HepG2 (cell line): ENCODE measurements at regions not wholly inside any gene's neighbourhood (a gene's known extent, or its start where the extent isn't known, plus 50 kb on each side); places are given as distances from the start of the nearest gene placed in this dataset.
A peak's percentile ranks its signal among the peaks of the same experiment; 100 is the strongest.

ENCODE experiments used
- ATAC-seq: fragments of 200-7000 bp; cut with Tn5 transposase; 3 replicates; pipeline ENCODE4 v1.9.1; 2020; ENCODE audit warnings: mild to moderate bottlenecking, moderate library complexity
- BruUV-seq: library from RNA; stranded (reverse); fragments of 400-500 nt; replicated peaks from 2 replicates; lab custom pipeline; 2021; lab: Mats Ljungman, UMichigan
- CTCF ChIA-PET: fragments of 300-600 bp; formaldehyde crosslinking; extraction: SDS; loops from one replicate; lab custom pipeline; 2021; ENCODE audit warnings: low total read pairs, inconsistent platforms, low intra/inter-chr PET ratio; lab: Yijun Ruan, JAX
- POLR2A ChIA-PET: fragments of 350-600 bp; sonication (Branson Sonifier 250); formaldehyde crosslinking; loops from one replicate; lab custom pipeline; 2020; ENCODE audit warnings: antibody characterized with exemption, inconsistent platforms; lab: Yijun Ruan, JAX
- DNase-seq: peaks from one replicate; pipeline ENCODE4 v3.0.0-alpha.2; 2015; ENCODE audit warnings: low spot score
- FAIRE-seq: peaks from 3 replicates; lab custom pipeline; 2011; peaks lifted over from hg19 to GRCh38; lab: Jason Lieb, UNC
- H2AFZ ChIP-seq: one replicate; pipeline ENCODE4 v1.6.1; 2011; ENCODE audit warnings: low read length, inconsistent platforms
- H3K27ac ChIP-seq: fragments of 300-600 bp; 3 replicates; pipeline ENCODE4 v1.8.0; 2011; ENCODE audit warnings: mixed run types, mild to moderate bottlenecking, mixed read lengths, low read length, inconsistent platforms; ENCODE audit not compliant: insufficient read depth; ENCODE audit errors: extremely low read length
- H3K27me3 ChIP-seq, 2 experiments: fragments of 200-600 bp in 1 of 2; 2 replicates in 1 of 2; 3 replicates in 1 of 2; pipeline versions ENCODE4 v1.6.0 to v1.8.0; 2011; ENCODE audit warnings: low read length in 2 of 2, mild to moderate bottlenecking in 2 of 2, moderate library complexity in 2 of 2, inconsistent platforms in 1 of 2; ENCODE audit not compliant: insufficient read depth in 2 of 2, control insufficient read depth in 1 of 2
- H3K36me3 ChIP-seq, 2 experiments: fragments of 200-600 bp in 1 of 2; replicated peaks in 1 of 2; 2 replicates in 1 of 2; 3 replicates in 1 of 2; pipeline versions ENCODE4 v1.5.1 to v1.8.0; 2011; ENCODE audit warnings: low read length in 2 of 2, inconsistent platforms in 1 of 2; ENCODE audit not compliant: insufficient read depth in 2 of 2, control insufficient read depth in 1 of 2
- H3K4me1 ChIP-seq: 2 replicates; pipeline ENCODE4 v1.5.1; 2012; ENCODE audit warnings: low read length, inconsistent platforms; ENCODE audit not compliant: insufficient read depth
- H3K4me2 ChIP-seq: 2 replicates; pipeline ENCODE4 v1.6.0; 2011; ENCODE audit warnings: low read depth, low read length, inconsistent platforms
- H3K4me3 ChIP-seq, 3 experiments: fragments of 200-600 bp in 1 of 3; sonication (generic), shearing (Covaris generic) in 1 of 3; replicated peaks in 1 of 3; 2 replicates each; pipeline ENCODE4 v1.5.1; 2011 to 2016; ENCODE audit warnings: low read length in 3 of 3, inconsistent platforms in 2 of 3, low read depth in 2 of 3, mild to moderate bottlenecking in 2 of 3, control low read depth in 1 of 3, mixed read lengths in 1 of 3; ENCODE audit not compliant: insufficient read depth in 1 of 3
- H3K79me2 ChIP-seq: one replicate; pipeline ENCODE4 v1.6.1; 2011; ENCODE audit warnings: low read length, inconsistent platforms; ENCODE audit not compliant: insufficient read depth
- H3K9ac ChIP-seq: 2 replicates; pipeline ENCODE4 v1.6.0; 2011; ENCODE audit warnings: mild to moderate bottlenecking, low read depth, low read length, inconsistent platforms; ENCODE audit not compliant: insufficient read depth
- H3K9me3 ChIP-seq: 2 replicates; pipeline ENCODE4 v1.5.1; 2012; ENCODE audit warnings: mild to moderate bottlenecking, low read length
- H4K20me1 ChIP-seq: 2 replicates; pipeline ENCODE4 v1.6.0; 2011; ENCODE audit warnings: inconsistent platforms, mild to moderate bottlenecking, low read length, moderate library complexity; ENCODE audit not compliant: insufficient read depth
- CREB1 ChIP-seq, 2 experiments: fragments of 450-650 bp in 1 of 2; IDR thresholded peaks; 2 replicates each; pipeline ENCODE4 v1.6.1; 2016 to 2017; ENCODE audit warnings: control low read depth in 1 of 2, mild to moderate bottlenecking in 1 of 2, missing compliant biosample characterization in 1 of 2, missing genetic modification characterization in 1 of 2
- PCBP2 ChIP-seq: fragments of 200-400 bp; formaldehyde crosslinking; optimal IDR thresholded peaks from 2 replicates; pipeline ENCODE3; 2018; ENCODE audit warnings: low read length, low read depth; ENCODE audit not compliant: poor library complexity, severe bottlenecking
- SMAD1 ChIP-seq: sonication (generic); formaldehyde crosslinking; IDR thresholded peaks from 2 replicates; pipeline ENCODE4 v1.4.0; 2020; ENCODE audit warnings: missing genetic modification reagents, low read depth, mild to moderate bottlenecking, borderline replicate concordance
- ZNF572 ChIP-seq: sonication (generic); formaldehyde crosslinking; IDR thresholded peaks from 2 replicates; pipeline ENCODE4 v1.5.1; 2020; ENCODE audit warnings: mild to moderate bottlenecking, missing genetic modification reagents
- WGBS: methylation state at CpG from one replicate; pipeline ENCODE4 v1.1.6; 2017; ENCODE audit warnings: low lambda C conversion rate; 5-methylcytosine and 5-hydroxymethylcytosine counted together
- in situ Hi-C: cut with HindIII; loops from 2 replicates; pipeline ENCODE4 v1.10.0; 2017; ENCODE audit warnings: low pct_unique_long_range_greater_than_20kb; ENCODE audit not compliant: extremely low pct_ligation_motif_present
- intact Hi-C: fragments of 100-400 bp; cut with micrococcal nuclease; formaldehyde crosslinking; loops from one replicate; pipeline ENCODE4 v1.10.0; 2022; ENCODE audit not compliant: unreplicated experiment
- TF ChIP-seq, protein P1 (sequence below): sonication (generic); formaldehyde crosslinking; IDR thresholded peaks from 2 replicates; pipeline ENCODE4 v1.5.1; 2020; ENCODE audit warnings: mild to moderate bottlenecking, moderate library complexity, missing genetic modification reagents

DNA sequence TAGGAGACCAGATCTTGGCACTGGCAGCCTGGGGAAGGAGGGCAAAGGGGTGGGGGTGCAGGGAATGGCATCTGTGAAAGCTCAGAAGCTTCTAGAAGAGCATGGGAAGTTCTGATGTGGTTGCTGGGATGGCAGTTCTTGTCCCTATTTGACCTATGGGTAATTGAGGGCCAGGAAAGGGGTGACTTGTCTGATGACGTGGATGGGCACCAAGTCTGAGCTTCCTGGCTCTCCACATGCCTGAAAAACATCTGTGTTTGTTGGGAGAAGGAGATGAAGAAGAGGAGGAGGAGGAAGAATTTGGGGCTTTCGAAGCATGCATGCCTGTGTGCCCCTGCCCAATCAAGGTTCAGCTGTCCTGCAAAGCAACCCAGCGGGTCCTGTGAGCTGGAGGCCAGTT lies 158.8 kb downstream of the SMAD6 start:
- no peak for ATAC-seq
- H2AFZ ChIP-seq = no peak overlapping the region
- H3K4me2 ChIP-seq = no peak overlapping the region
- no peaks in the 10 kb centered on the region for H3K79me2 ChIP-seq
- no peak for FAIRE-seq
- H3K36me3 ChIP-seq = no peaks in the 10 kb centered on the region
- ChIA-PET CTCF (interaction anchor here (3.7 kb wide), 1 partner anchor 257 kb away, joined by 16 read pairs; no protein-coding TSS in a partner anchor), POLR2A (no interaction called here)
- intact Hi-C loops (no loop called here), in situ Hi-C loops (no loop called here)
- DNase-seq = no peak
- no peaks in the 10 kb centered on the region for H3K9me3 ChIP-seq
- no peak overlapping the region for H3K4me3 ChIP-seq
- no peaks in the 10 kb centered on the region for H3K4me1 ChIP-seq
- no TSS peak for BruUV-seq
- H4K20me1 ChIP-seq = no peaks in the 10 kb centered on the region
- H3K27ac ChIP-seq = no peak overlapping the region
- TF ChIP-seq PCBP2 (no peak), CREB1 (IDR thresholded peaks at IDR 0.05) (peak; percentile 53), CREB1 (CRISPR knock-in tag; IDR thresholded peaks at IDR 0.05) (no peak)
- WGBS = 25% methylated on average over 3 of the region's 3 CpGs
- H3K27me3 ChIP-seq = peaks cover 2 to 5% of the 10 kb centered on the region in 2 experiments; a peak in 3 of 5 replicates
- H3K9ac ChIP-seq = no peak overlapping the region

DNA sequence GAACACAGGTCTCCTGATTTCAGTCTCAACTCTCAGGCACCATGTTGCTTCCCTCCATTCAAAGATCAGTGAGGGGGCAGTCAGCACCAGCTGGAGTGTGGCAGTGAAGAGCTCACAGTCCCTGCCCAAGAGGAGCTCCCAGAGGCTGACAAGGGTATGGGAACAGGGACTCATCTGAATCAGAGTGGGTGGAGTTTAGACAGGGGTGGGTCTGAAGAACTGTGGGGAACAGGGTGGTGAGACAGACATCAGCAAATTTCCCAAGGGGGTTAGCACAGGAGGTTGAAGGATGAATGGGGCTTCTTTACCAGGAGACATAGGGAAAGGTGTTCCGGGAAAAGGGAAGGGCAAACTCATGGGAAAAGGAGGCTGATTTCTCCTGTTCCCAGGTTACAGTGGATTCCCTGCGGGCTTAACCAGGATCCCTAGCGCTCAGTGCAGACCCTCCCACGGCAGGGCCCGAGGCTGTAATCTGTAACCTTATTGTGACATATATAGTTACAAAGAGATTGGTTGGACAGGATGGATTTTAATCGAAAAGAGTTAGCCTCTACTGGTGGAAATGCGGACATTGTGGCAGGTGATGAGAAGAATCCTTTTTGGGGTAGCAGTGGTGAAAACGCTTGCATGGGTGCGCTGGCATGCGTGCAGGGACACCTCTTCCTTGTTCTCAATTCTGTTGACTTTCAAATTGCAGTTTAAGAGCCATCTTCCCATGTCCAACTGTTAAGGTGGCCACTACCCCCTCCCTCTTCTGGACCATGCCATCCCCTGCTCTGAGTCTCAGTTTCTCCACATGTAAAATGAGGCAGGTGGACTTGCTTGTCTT lies 160.3 kb downstream of the SMAD6 start:
- H3K4me3 ChIP-seq = no peak overlapping the region
- peaks cover 2 to 9% of the 10 kb centered on the region in 2 experiments; a peak in 3 of 5 replicates for H3K27me3 ChIP-seq
- H3K36me3 ChIP-seq = no peaks in the 10 kb centered on the region
- H3K4me1 ChIP-seq = no peaks in the 10 kb centered on the region
- H3K27ac ChIP-seq = no peak overlapping the region
- in situ Hi-C loops = no loop called here
- POLR2A ChIA-PET = no interaction called here
- H2AFZ ChIP-seq = no peak overlapping the region
- WGBS = 62% methylated on average over 8 of the region's 10 CpGs
- H3K9ac ChIP-seq = no peak overlapping the region
- no peaks in the 10 kb centered on the region for H4K20me1 ChIP-seq
- no peaks in the 10 kb centered on the region for H3K9me3 ChIP-seq
- H3K4me2 ChIP-seq = no peak overlapping the region
- no TSS peak for BruUV-seq
- ATAC-seq (peak; percentile 47), FAIRE-seq (no peak), DNase-seq (no peak)
- intact Hi-C loops = no loop called here
- TF ChIP-seq ZNF572 (CRISPR knock-in tag) (0 out of 2 replicates have a peak, but pooled peaks have one; percentile 25), SMAD1 (no peak)
- TF ChIP-seq, protein P1, sequence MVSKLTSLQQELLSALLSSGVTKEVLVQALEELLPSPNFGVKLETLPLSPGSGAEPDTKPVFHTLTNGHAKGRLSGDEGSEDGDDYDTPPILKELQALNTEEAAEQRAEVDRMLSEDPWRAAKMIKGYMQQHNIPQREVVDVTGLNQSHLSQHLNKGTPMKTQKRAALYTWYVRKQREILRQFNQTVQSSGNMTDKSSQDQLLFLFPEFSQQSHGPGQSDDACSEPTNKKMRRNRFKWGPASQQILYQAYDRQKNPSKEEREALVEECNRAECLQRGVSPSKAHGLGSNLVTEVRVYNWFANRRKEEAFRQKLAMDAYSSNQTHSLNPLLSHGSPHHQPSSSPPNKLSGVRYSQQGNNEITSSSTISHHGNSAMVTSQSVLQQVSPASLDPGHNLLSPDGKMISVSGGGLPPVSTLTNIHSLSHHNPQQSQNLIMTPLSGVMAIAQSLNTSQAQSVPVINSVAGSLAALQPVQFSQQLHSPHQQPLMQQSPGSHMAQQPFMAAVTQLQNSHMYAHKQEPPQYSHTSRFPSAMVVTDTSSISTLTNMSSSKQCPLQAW (CRISPR knock-in tag) = peak; percentile 59; the same call in 1 of the 2 replicates
- no peaks in the 10 kb centered on the region for H3K79me2 ChIP-seq
- CTCF ChIA-PET = interaction anchor here (0.9 to 3.7 kb wide), 5 partner anchors 11 to 441 kb away, joined by 3 to 16 read pairs (median 4); no protein-coding TSS in a partner anchor
